ENCODE measurements at regions not wholly inside any gene's neighbourhood (a gene's known extent, or its start where the extent isn't known, plus 50 kb on each side); places are given as distances from the start of the nearest gene placed in this dataset.

- TF ChIP-seq CTCF (IDR thresholded peaks at IDR 0.05; ENCODE audit: extremely low read depth, missing control alignments) = no peak
- no peak for DNase-seq (ENCODE audit: low spot score)
Measured at GRCh38 chr1:94680039-94680377, 138.4 kb upstream of the F3 start.

GRCh38 chr1:94679332-94680038, 137.9 kb upstream of the F3 start:
- no peak for TF ChIP-seq CTCF (IDR thresholded peaks at IDR 0.05; ENCODE audit: extremely low read depth, missing control alignments)
- no peak for DNase-seq (ENCODE audit: low spot score)

- no peak for TF ChIP-seq CTCF (IDR thresholded peaks at IDR 0.05; ENCODE audit: extremely low read depth, missing control alignments)
- DNase-seq (ENCODE audit: low spot score) = no peak
Measured at GRCh38 chr1:94678202-94678848, 136.8 kb upstream of the F3 start.

- TF ChIP-seq CTCF (IDR thresholded peaks at IDR 0.05; ENCODE audit: extremely low read depth, missing control alignments) = no peak
- DNase-seq (ENCODE audit: low spot score) = no peak
Measured at GRCh38 chr1:94677714-94678113, 136.2 kb upstream of the F3 start.

GRCh38 chr1:94677087-94677486, 135.5 kb upstream of the F3 start:
- no peak for DNase-seq (ENCODE audit: low spot score)
- no peak for TF ChIP-seq CTCF (IDR thresholded peaks at IDR 0.05; ENCODE audit: extremely low read depth, missing control alignments)

GRCh38 chr1:94676686-94677085, 135.1 kb upstream of the F3 start:
- TF ChIP-seq CTCF (IDR thresholded peaks at IDR 0.05; ENCODE audit: extremely low read depth, missing control alignments) = no peak
- no peak for DNase-seq (ENCODE audit: low spot score)

- TF ChIP-seq CTCF (IDR thresholded peaks at IDR 0.05; ENCODE audit: extremely low read depth, missing control alignments) = no peak
- DNase-seq (ENCODE audit: low spot score) = no peak
Measured at GRCh38 chr1:94675373-94675772, 133.8 kb upstream of the F3 start.

All from GM20000 (cell line).